K562 (cell line): ENCODE measurements at regions not wholly inside any gene's neighbourhood (a gene's known extent, or its start where the extent isn't known, plus 50 kb on each side); places are given as distances from the start of the nearest gene placed in this dataset.

ENCODE experiments used
- ATAC-seq: fragments of 200-7000 bp; cut with Tn5 transposase; 3 replicates; pipeline ENCODE4 v1.9.1; 2020; ENCODE audit warnings: moderate library complexity
- BruUV-seq: library from RNA; stranded (reverse); fragments of 400-500 nt; replicated peaks from 2 replicates; lab custom pipeline; 2021; lab: Mats Ljungman, UMichigan
- CTCF ChIA-PET: fragments of 300-600 bp; formaldehyde crosslinking; extraction: SDS; loops from one replicate; lab custom pipeline; 2021; ENCODE audit warnings: low intra/inter-chr PET ratio; lab: Yijun Ruan, JAX
- POLR2A ChIA-PET: fragments of 300-600, 350-650 bp; sonication (Branson Sonifier 250); formaldehyde crosslinking; extraction: SDS; loops from one replicate; lab custom pipeline; 2021; ENCODE audit warnings: antibody characterized with exemption, inconsistent platforms; lab: Yijun Ruan, JAX
- DNase-seq, 4 experiments: peaks; one replicate each; pipeline versions ENCODE4 v3.0.0 to v3.0.0-alpha.2; 2011 to 2018; ENCODE audit warnings: low spot score in 3 of 4, mixed read lengths in 3 of 4; ENCODE audit errors: extremely low read depth in 1 of 4
- FAIRE-seq: peaks from 2 replicates; lab custom pipeline; 2011; peaks lifted over from hg19 to GRCh38; lab: Jason Lieb, UNC
- H2AFZ ChIP-seq: 2 replicates; pipeline ENCODE4 v1.6.0; 2011; ENCODE audit warnings: low read depth, low read length, control low read depth, inconsistent platforms
- H3K27ac ChIP-seq: fragments of 200-600 bp; 3 replicates; pipeline ENCODE4 v1.8.0; 2011; ENCODE audit warnings: low read depth, mild to moderate bottlenecking, control low read depth, inconsistent platforms, low read length, moderate library complexity, mixed read lengths; ENCODE audit errors: extremely low read depth
- H3K27me3 ChIP-seq, 2 experiments: fragments of 300-600 bp in 1 of 2; 2 replicates in 1 of 2; 3 replicates in 1 of 2; pipeline versions ENCODE4 v1.6.0 to v1.8.0; 2011; ENCODE audit warnings: inconsistent platforms in 2 of 2, low read length in 2 of 2, mild to moderate bottlenecking in 1 of 2, mixed read lengths in 1 of 2, moderate library complexity in 1 of 2; ENCODE audit not compliant: control insufficient read depth in 2 of 2, insufficient read depth in 2 of 2
- H3K36me3 ChIP-seq: fragments of 300-600 bp; 3 replicates; pipeline ENCODE4 v1.8.0; 2011; ENCODE audit warnings: mild to moderate bottlenecking, low read length, inconsistent platforms; ENCODE audit not compliant: control insufficient read depth, insufficient read depth
- H3K4me1 ChIP-seq, 2 experiments: fragments of 200-600 bp in 1 of 2; replicated peaks in 1 of 2; 2 replicates in 1 of 2; 3 replicates in 1 of 2; pipeline versions ENCODE4 v1.5.1 to v1.8.0; 2011; ENCODE audit warnings: inconsistent platforms in 2 of 2, low read length in 2 of 2, mild to moderate bottlenecking in 1 of 2, mixed read lengths in 1 of 2, moderate library complexity in 1 of 2; ENCODE audit not compliant: control insufficient read depth in 2 of 2, insufficient read depth in 2 of 2
- H3K4me2 ChIP-seq: 2 replicates; pipeline ENCODE4 v1.6.1; 2011; ENCODE audit warnings: low read length, control low read depth, inconsistent platforms, mixed read lengths; ENCODE audit not compliant: insufficient read depth
- H3K4me3 ChIP-seq: fragments of 200-600 bp; sonication (generic), shearing (Covaris generic); 2 replicates; pipeline ENCODE4 v1.5.1; 2016; ENCODE audit warnings: control low read depth, inconsistent platforms
- H3K79me2 ChIP-seq: fragments of 200-600 bp; 3 replicates; pipeline ENCODE4 v1.8.0; 2011; ENCODE audit warnings: low read length, inconsistent platforms; ENCODE audit not compliant: control insufficient read depth, insufficient read depth
- H3K9ac ChIP-seq, 2 experiments: 2 replicates each; pipeline versions ENCODE4 v1.6.0 to v1.6.1; 2011; ENCODE audit warnings: low read depth in 2 of 2, low read length in 2 of 2, control low read depth in 1 of 2, inconsistent platforms in 1 of 2, mild to moderate bottlenecking in 1 of 2, mixed read lengths in 1 of 2; ENCODE audit not compliant: insufficient read depth in 1 of 2
- H3K9me1 ChIP-seq: one replicate; pipeline ENCODE4 v1.6.0; 2011; ENCODE audit warnings: inconsistent platforms, mild to moderate bottlenecking, low read length, moderate library complexity; ENCODE audit not compliant: control insufficient read depth, insufficient read depth
- H3K9me3 ChIP-seq: replicated peaks from 2 replicates; pipeline ENCODE4 v1.5.1; 2011; ENCODE audit warnings: low read depth, low read length, inconsistent platforms; ENCODE audit not compliant: control insufficient read depth, insufficient read depth
- H4K20me1 ChIP-seq: replicated peaks from 2 replicates; pipeline ENCODE4 v1.6.1; 2011; ENCODE audit warnings: low read length, inconsistent platforms, mixed read lengths; ENCODE audit not compliant: control insufficient read depth, insufficient read depth
- CHD4 ChIP-seq: fragments of 200-600 bp; sonication (generic); IDR thresholded peaks from 3 replicates; pipeline ENCODE4 v1.6.1; 2012; ENCODE audit warnings: low read depth, mild to moderate bottlenecking, mixed read lengths, low read length, inconsistent platforms; ENCODE audit not compliant: insufficient read depth, insufficient replicate concordance, poor library complexity, severe bottlenecking
- DDX20 ChIP-seq: fragments of 450-650 bp; IDR thresholded peaks from 2 replicates; pipeline ENCODE4 v1.6.1; 2016; ENCODE audit warnings: missing genetic modification characterization, low read depth, mild to moderate bottlenecking, missing compliant biosample characterization, moderate library complexity
- ERF ChIP-seq: fragments of 450-650 bp; formaldehyde crosslinking; IDR thresholded peaks from 2 replicates; pipeline ENCODE4 v1.4.0; 2020; ENCODE audit warnings: mild to moderate bottlenecking, mixed read lengths
- ESRRB ChIP-seq: fragments of 250-450 bp; sonication (Bioruptor Pico); IDR thresholded peaks from 2 replicates; pipeline ENCODE4 v1.5.0; 2020; ENCODE audit warnings: mild to moderate bottlenecking, moderate library complexity, borderline replicate concordance
- HMGXB4 ChIP-seq: sonication (generic); formaldehyde crosslinking; IDR thresholded peaks from 2 replicates; pipeline ENCODE4 v1.8.1; 2023; ENCODE audit warnings: mild to moderate bottlenecking, missing genetic modification reagents
- KLF6 ChIP-seq: fragments of 250-450 bp; sonication (Bioruptor Pico); IDR thresholded peaks from 2 replicates; pipeline ENCODE4 v1.4.0; 2020; ENCODE audit warnings: mild to moderate bottlenecking, moderate library complexity, borderline replicate concordance
- LARP7 ChIP-seq: fragments of 450-650 bp; IDR thresholded peaks from 2 replicates; pipeline ENCODE4 v1.6.1; 2016
- LCOR ChIP-seq: sonication (generic); formaldehyde crosslinking; IDR thresholded peaks from 2 replicates; pipeline ENCODE4 v1.8.0; 2022; ENCODE audit warnings: mild to moderate bottlenecking, missing genetic modification reagents
- MAX ChIP-seq: sonication (generic); formaldehyde crosslinking; IDR thresholded peaks from 2 replicates; pipeline ENCODE4 v1.9.0; 2022; ENCODE audit warnings: mild to moderate bottlenecking, missing genetic modification reagents
- NFE2 ChIP-seq: IDR thresholded peaks from 2 replicates; pipeline ENCODE4 v1.6.1; 2014; ENCODE audit warnings: antibody characterized with exemption, low read depth
- RBM34 ChIP-seq: fragments of 200-400 bp; formaldehyde crosslinking; IDR thresholded peaks from 2 replicates; pipeline ENCODE4 v1.6.1; 2018; ENCODE audit warnings: low read length, borderline replicate concordance; ENCODE audit not compliant: insufficient read depth
- SMARCC2 ChIP-seq: fragments of 450-650 bp; IDR thresholded peaks from 2 replicates; pipeline ENCODE4 v1.6.1; 2017; ENCODE audit warnings: antibody characterized with exemption, moderate library complexity, mild to moderate bottlenecking, low read depth
- TAF15 ChIP-seq: fragments of 200-400 bp; formaldehyde crosslinking; IDR thresholded peaks from 2 replicates; pipeline ENCODE4 v1.6.1; 2017; ENCODE audit warnings: mild to moderate bottlenecking, low read depth, low read length, moderate library complexity
- TAF9B ChIP-seq: fragments of 450-650 bp; IDR thresholded peaks from 2 replicates; pipeline ENCODE4 v1.6.1; 2018; ENCODE audit warnings: mild to moderate bottlenecking; ENCODE audit not compliant: partially characterized antibody
- TBP ChIP-seq: optimal IDR thresholded peaks from 2 replicates; pipeline ENCODE3; 2011; ENCODE audit warnings: low read depth, low read length, improper control_type of control experiment
- U2AF1 ChIP-seq: fragments of 200-400 bp; formaldehyde crosslinking; optimal IDR thresholded peaks from 2 replicates; pipeline ENCODE3; 2017; ENCODE audit warnings: mild to moderate bottlenecking, low read depth, low read length, moderate library complexity
- ZNF143 ChIP-seq: sonication (generic); formaldehyde crosslinking; IDR thresholded peaks from 2 replicates; pipeline ENCODE4 v1.9.0; 2022; ENCODE audit warnings: mild to moderate bottlenecking, missing genetic modification reagents
- ZNF174 ChIP-seq: fragments of 250-450 bp; sonication (Bioruptor Pico); IDR thresholded peaks from 2 replicates; pipeline ENCODE4 v1.4.0; 2020; ENCODE audit warnings: mild to moderate bottlenecking
- ZNF408 ChIP-seq: fragments of 250-450 bp; sonication (Bioruptor Pico); IDR thresholded peaks from 2 replicates; pipeline ENCODE4 v1.4.0; 2020; ENCODE audit warnings: low read depth, mild to moderate bottlenecking, moderate library complexity
- ZNF507 ChIP-seq: conservative IDR thresholded peaks from 2 replicates; pipeline ENCODE4 v1.6.1; 2017; ENCODE audit warnings: missing genetic modification characterization, missing compliant biosample characterization
- whole genome bisulfite sequencing: fragments of 100-300 bp; shearing (Covaris generic); methylation state at CpG from one replicate; pipeline ENCODE4 v1.1.6; 2016; ENCODE audit warnings: low coverage, mixed read lengths; ENCODE audit not compliant: insufficient coverage; ENCODE audit errors: missing lambda C conversion rate; 5-methylcytosine and 5-hydroxymethylcytosine counted together
- in situ Hi-C: fragments of 300-500 bp; cut with MboI; formaldehyde crosslinking; loops from 4 replicates; pipeline ENCODE4 v1.15.0; 2018; ENCODE audit warnings: inconsistent platforms, mixed read lengths
- intact Hi-C: fragments of 100-400 bp; cut with micrococcal nuclease; formaldehyde crosslinking; loops from 2 replicates; pipeline ENCODE4 v1.14.2; 2022

- H3K27ac ChIP-seq: no peak overlapping the region
- no peak for TF ChIP-seq MAX
- TF ChIP-seq ZNF408 (CRISPR knock-in tag): no peak
- TF ChIP-seq ZNF507 (tag): no peak
- no peak for TF ChIP-seq TBP
- TF ChIP-seq RBM34: no peak
- TF ChIP-seq TAF15: no peak
- no peak for TF ChIP-seq ZNF143 (CRISPR knock-in tag)
- TF ChIP-seq CHD4: no peak
- no peak for TF ChIP-seq ESRRB
- TF ChIP-seq ERF: no peak
- TF ChIP-seq HMGXB4 (CRISPR knock-in tag): no peak
- TF ChIP-seq ZNF174 (CRISPR knock-in tag): no peak
- TF ChIP-seq NFE2: no peak
- TF ChIP-seq DDX20 (tag): no peak
- no peak for TF ChIP-seq LCOR (CRISPR knock-in tag)
- no peak for TF ChIP-seq SMARCC2
- no peak for TF ChIP-seq TAF9B
- no peak for TF ChIP-seq LARP7
- no peak for TF ChIP-seq KLF6
- TF ChIP-seq U2AF1: no peak
- intact Hi-C loops (no loop called here), in situ Hi-C loops (no loop called here)
- no peaks in the 10 kb centered on the region for H3K4me1 ChIP-seq
- no peak for DNase-seq
- H4K20me1 ChIP-seq: no peaks in the 10 kb centered on the region
- no peak for ATAC-seq
- H3K79me2 ChIP-seq: no peaks in the 10 kb centered on the region
- no peaks in the 10 kb centered on the region for H3K9me1 ChIP-seq
- ChIA-PET CTCF (no interaction called here), POLR2A (no interaction called here)
- no peak overlapping the region for H2AFZ ChIP-seq
- no peak overlapping the region for H3K9ac ChIP-seq
- no peak overlapping the region for H3K4me3 ChIP-seq
- BruUV-seq: no TSS peak
- no peak for FAIRE-seq
- 0% methylated on average over 2 of the region's 2 CpGs for WGBS
- H3K27me3 ChIP-seq: no peaks in the 10 kb centered on the region
- no peaks in the 10 kb centered on the region for H3K9me3 ChIP-seq
- no peak overlapping the region for H3K4me2 ChIP-seq
- no peaks in the 10 kb centered on the region for H3K36me3 ChIP-seq
Observed at GRCh38 chr15:55116636-55117035, 80.1 kb downstream of the RSL24D1 start.
